Stimulated activated CD4-positive, alpha-beta T cell treated with anti-CD3 and anti-CD28 coated beads, Interleukin-1b, Interleukin-23, amount 100 ng/mL, for 48 hours (primary cell): ENCODE measurements at regions not wholly inside any gene's neighbourhood (a gene's known extent, or its start where the extent isn't known, plus 50 kb on each side); places are given as distances from the start of the nearest gene placed in this dataset.

ENCODE experiments used
- DNase-seq: peaks from one replicate; pipeline ENCODE4 v3.0.0-alpha.2; 2020

DNA sequence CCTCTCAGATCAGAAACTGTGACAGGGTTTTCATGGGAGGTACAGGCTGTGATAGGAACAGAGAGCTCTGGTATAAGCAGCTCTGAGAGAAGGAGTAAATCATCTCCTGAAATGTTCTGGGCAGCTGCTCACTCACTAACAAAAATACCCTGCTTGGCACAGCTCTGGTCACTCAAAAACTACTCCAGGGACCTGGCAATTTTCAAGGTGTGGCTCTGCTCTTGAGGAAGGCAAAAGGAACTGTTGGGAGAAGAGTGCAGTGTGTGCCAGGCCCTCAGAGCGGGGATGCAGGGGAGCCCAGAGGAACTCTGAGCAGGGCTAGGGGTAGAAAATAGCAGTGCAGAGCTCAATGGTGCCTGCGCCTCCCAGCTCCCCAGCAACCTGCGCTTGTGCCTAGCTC, 180.5 kb upstream of the ZBED5 start:
- DNase-seq, result no peak

- DNase-seq, result no peak
Observed at GRCh38 chr11:11036848-11037732, 179.2 kb upstream of the ZBED5 start.

- DNase-seq, result no peak
Observed at GRCh38 chr11:11036185-11036847, 178.5 kb upstream of the ZBED5 start.

DNA sequence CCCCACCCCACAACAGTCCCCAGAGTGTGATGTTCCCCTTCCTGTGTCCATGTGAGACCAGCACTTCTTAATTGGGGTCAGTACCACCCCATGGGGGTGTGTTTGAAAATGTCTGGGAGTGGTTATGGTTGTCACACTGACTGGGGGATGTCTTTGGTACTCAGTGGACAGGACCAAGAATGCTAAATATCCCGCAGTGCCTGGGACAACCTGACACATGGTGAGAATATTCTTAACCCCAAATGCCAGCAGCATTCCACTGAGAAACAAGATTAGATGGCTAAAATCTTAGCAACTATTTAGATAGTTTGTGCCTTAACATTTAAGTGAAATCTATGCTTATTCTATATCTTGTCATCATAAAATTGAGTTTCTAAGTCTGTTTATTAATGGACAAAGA, 177.5 kb upstream of the ZBED5 start:
- DNase-seq, result no peak

DNA sequence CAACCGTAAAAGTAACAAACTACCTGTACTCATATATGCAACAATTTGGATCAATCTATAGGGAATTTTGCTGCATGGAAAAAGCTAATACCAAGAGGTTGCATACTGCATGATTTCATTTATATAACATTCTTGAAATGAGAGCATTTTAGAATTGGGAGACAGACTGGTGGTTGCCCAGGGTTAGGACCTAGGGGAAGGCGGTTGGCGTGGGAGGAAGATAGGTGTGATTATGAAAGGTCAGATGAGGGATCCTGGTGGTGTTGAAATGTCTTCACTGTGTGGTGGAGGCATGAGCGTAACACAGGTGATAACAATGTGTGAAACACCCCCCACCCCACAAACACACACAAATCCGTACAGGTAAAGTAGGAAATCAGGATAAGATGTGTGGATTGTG, 176.6 kb upstream of the ZBED5 start:
- DNase-seq, result no peak

DNA sequence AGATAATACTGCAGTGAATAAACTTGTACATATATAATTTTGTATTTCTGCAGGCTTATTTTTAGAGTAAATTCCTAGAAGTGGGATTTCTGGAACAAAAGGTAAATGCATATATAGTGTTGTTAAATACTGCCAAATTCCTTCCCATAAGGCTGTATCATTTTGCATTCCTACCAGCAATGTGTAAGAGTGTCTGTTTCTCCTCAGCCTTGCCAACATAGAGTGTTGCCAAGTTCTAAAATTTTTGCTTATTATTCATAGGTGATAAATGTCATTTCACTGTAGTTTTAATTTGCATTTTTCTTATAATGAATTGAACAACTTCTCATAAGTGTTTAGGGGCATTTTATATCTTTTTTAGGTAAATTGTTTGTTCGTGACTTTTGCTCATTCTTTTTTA, 174.2 kb upstream of the ZBED5 start:
- DNase-seq, result no peak

- no peak for DNase-seq
Observed at GRCh38 chr11:11029027-11029426, 171.2 kb upstream of the ZBED5 start.

- DNase-seq, result peak; percentile 70
Observed at GRCh38 chr11:11028017-11028692, 170.3 kb upstream of the ZBED5 start.

GRCh38 chr11:11027288-11027687, 169.4 kb upstream of the ZBED5 start:
- DNase-seq, result no peak

- no peak for DNase-seq
Observed at GRCh38 chr11:11025087-11025486, 167.2 kb upstream of the ZBED5 start.

GRCh38 chr11:11022125-11022730, 164.4 kb upstream of the ZBED5 start:
- DNase-seq, result no peak

DNA sequence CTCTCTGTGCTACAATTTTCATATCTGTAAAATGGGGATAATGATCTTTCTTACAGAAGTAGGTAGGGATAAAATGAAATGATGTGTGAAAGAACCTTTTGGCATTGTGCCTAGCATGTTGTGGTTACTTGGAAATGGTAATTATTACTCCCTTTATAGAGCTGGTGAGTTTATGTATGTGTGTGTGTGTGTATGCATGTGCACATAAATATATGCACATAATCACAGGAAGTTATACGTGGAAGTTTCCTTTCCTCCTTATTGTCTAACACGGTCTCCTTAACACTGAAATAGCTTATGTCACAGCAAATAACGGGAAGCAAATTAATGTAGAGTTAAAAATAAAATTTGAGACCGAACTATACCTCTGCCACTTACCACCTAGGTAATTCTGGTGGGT, 163.7 kb upstream of the ZBED5 start:
- no peak for DNase-seq

- no peak for DNase-seq
Observed at GRCh38 chr11:11020747-11021149, 162.9 kb upstream of the ZBED5 start.

- no peak for DNase-seq
Observed at GRCh38 chr11:11020219-11020726, 162.4 kb upstream of the ZBED5 start.

- DNase-seq, result no peak
Observed at GRCh38 chr11:11016943-11017342, 159.1 kb upstream of the ZBED5 start.

- no peak for DNase-seq
Observed at GRCh38 chr11:11016068-11016467, 158.2 kb upstream of the ZBED5 start.

GRCh38 chr11:11011617-11012016, 153.8 kb upstream of the ZBED5 start:
- DNase-seq, result no peak

- no peak for DNase-seq
Observed at GRCh38 chr11:11010624-11011127, 152.8 kb upstream of the ZBED5 start.

GRCh38 chr11:11009179-11009578, 151.3 kb upstream of the ZBED5 start:
- no peak for DNase-seq

DNA sequence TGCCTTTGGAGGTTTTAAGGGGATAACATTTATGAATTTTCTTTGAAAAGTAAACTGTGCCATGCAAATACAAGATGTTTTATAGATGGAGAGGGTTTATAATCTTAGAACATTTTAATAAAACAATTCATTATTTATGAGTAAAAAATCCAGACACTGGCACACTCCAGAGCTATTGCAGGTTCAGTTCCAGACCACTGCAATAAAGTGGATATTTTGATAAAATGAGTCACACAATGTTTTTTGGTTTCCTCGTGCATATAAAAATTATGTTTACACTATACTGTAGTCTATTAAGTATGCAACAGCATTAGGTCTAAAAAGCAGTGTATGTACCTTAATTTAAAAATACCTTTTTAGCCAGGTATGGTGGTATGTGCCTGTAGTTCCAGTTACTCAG, 146.2 kb upstream of the ZBED5 start:
- no peak for DNase-seq

- DNase-seq, result no peak
Observed at GRCh38 chr11:11003226-11003625, 145.4 kb upstream of the ZBED5 start.

GRCh38 chr11:11000579-11001283, 142.9 kb upstream of the ZBED5 start:
- no peak for DNase-seq
